ENCODE measurements at regions not wholly inside any gene's neighbourhood (a gene's known extent, or its start where the extent isn't known, plus 50 kb on each side); places are given as distances from the start of the nearest gene placed in this dataset.

- Histone ChIP-seq H3K4me2 (ENCODE audit: insufficient read depth, low read length) (no peak overlapping the region), H3K4me3 (no peak overlapping the region), H3K9ac (ENCODE audit: insufficient read depth in 1 of 2, low read depth in 2 of 2, low read length in 2 of 2) (no peak overlapping the region), H2AFZ (ENCODE audit: low read depth, low read length) (no peak overlapping the region), H3K27ac (ENCODE audit: extremely low read depth, low read depth, low read length) (no peak overlapping the region), H3K4me1 (replicated peaks in 1 of 2; ENCODE audit: control insufficient read depth in 2 of 2, insufficient read depth in 2 of 2, low read length in 2 of 2) (no peaks in the 10 kb centered on the region), H3K36me3 (ENCODE audit: control insufficient read depth, insufficient read depth, low read length) (no peaks in the 10 kb centered on the region), H3K79me2 (ENCODE audit: control insufficient read depth, insufficient read depth, low read length) (no peaks in the 10 kb centered on the region), H4K20me1 (replicated peaks; ENCODE audit: control insufficient read depth, insufficient read depth, low read length) (no peaks in the 10 kb centered on the region), H3K27me3 (ENCODE audit: control insufficient read depth in 2 of 2, insufficient read depth in 2 of 2, low read length in 2 of 2) (no peaks in the 10 kb centered on the region), H3K9me3 (replicated peaks; ENCODE audit: control insufficient read depth, insufficient read depth, low read depth, low read length) (no peaks in the 10 kb centered on the region), H3K9me1 (ENCODE audit: control insufficient read depth, insufficient read depth, low read length) (no peaks in the 10 kb centered on the region)
- ATAC-seq = no peak
- FAIRE-seq = no peak
- POLR2A ChIA-PET = interaction anchor here (0.8 kb wide), 1 partner anchor 9 kb away, joined by 5 read pairs; no protein-coding TSS in a partner anchor
- 5% methylated on average over 5 of the region's 5 CpGs for WGBS (ENCODE audit: insufficient coverage, low coverage, missing lambda C conversion rate)
- BruUV-seq (replicated peaks) = no TSS peak
- no peak for TF ChIP-seq COPS2 (conservative IDR thresholded peaks at IDR 0.05)
- no peak for TF ChIP-seq ADNP (tag; IDR thresholded peaks at IDR 0.05)
- no peak for TF ChIP-seq POU5F1 (IDR thresholded peaks at IDR 0.05; ENCODE audit: borderline replicate concordance, low read depth, low read length, partially characterized antibody)
- no peak for TF ChIP-seq TCFL5 (CRISPR knock-in tag; conservative IDR thresholded peaks at IDR 0.05)
- no peak for TF ChIP-seq KDM5B (IDR thresholded peaks at IDR 0.05; ENCODE audit: insufficient replicate concordance, low read depth, low read length)
- intact Hi-C loops (cut with micrococcal nuclease) = loop anchor here (10.0 kb wide), 1 partner anchor 510 kb away; no protein-coding TSS in a partner anchor
- CTCF ChIA-PET (ENCODE audit: low intra/inter-chr PET ratio) = no interaction called here
- no peak for DNase-seq (ENCODE audit: extremely low read depth in 1 of 4, low spot score in 3 of 4)
- in situ Hi-C loops (cut with MboI) = no loop called here
Measured at GRCh38 chr1:59184365-59184905, 112.5 kb upstream of the FGGY start.
